ENCODE measurements at regions not wholly inside any gene's neighbourhood (a gene's known extent, or its start where the extent isn't known, plus 50 kb on each side); places are given as distances from the start of the nearest gene placed in this dataset.
"Not testable (repeated sequence)": the region's sequence is repeated elsewhere in the genome, so short reads cannot be mapped to it uniquely, and the experiment has no call there.

GRCh38 chr17:53765609-53766008 lies 57.1 kb upstream of the KIF2B start:
- DNase-seq, result no peak

- DNase-seq, result no peak
These were observed 57.6 kb upstream of the KIF2B start for GRCh38 chr17:53765129-53765528.

- DNase-seq, result no peak
These were observed 65.2 kb upstream of the KIF2B start for GRCh38 chr17:53757559-53757958.

GRCh38 chr17:53757116-53757515 lies 65.6 kb upstream of the KIF2B start:
- not testable (repeated sequence) for DNase-seq

- peak; percentile 8 for DNase-seq
These were observed 73.5 kb upstream of the KIF2B start for GRCh38 chr17:53749178-53749577.

GRCh38 chr17:53748159-53748820 lies 74.4 kb upstream of the KIF2B start:
- DNase-seq, result not testable (repeated sequence)

- DNase-seq, result no peak
These were observed 82.4 kb upstream of the KIF2B start for GRCh38 chr17:53740312-53740711.

GRCh38 chr17:53736516-53737240 lies 86.0 kb upstream of the KIF2B start:
- DNase-seq, result peak; percentile 9

- DNase-seq, result no peak
These were observed 98.0 kb upstream of the KIF2B start for GRCh38 chr17:53724726-53725125.

GRCh38 chr17:53722407-53722806 lies 100.3 kb upstream of the KIF2B start:
- DNase-seq, result no peak

- DNase-seq, result no peak
These were observed 101.6 kb upstream of the KIF2B start for GRCh38 chr17:53721101-53721500.

GRCh38 chr17:53719229-53719628 lies 103.5 kb upstream of the KIF2B start:
- DNase-seq, result no peak

- DNase-seq, result peak; percentile 9
These were observed 115.2 kb upstream of the KIF2B start for GRCh38 chr17:53707566-53707965.

GRCh38 chr17:53696286-53696685 lies 126.4 kb upstream of the KIF2B start:
- no peak for DNase-seq

GRCh38 chr17:53687324-53687723 lies 135.4 kb upstream of the KIF2B start:
- DNase-seq, result peak; percentile 11

- no peak for DNase-seq
These were observed 142.0 kb upstream of the KIF2B start for GRCh38 chr17:53680745-53681144.

GRCh38 chr17:53668854-53669253 lies 153.9 kb upstream of the KIF2B start:
- DNase-seq, result no peak

GRCh38 chr17:53662608-53663007 lies 160.1 kb upstream of the KIF2B start:
- peak; percentile 29 for DNase-seq

- no peak for DNase-seq
These were observed 163.5 kb upstream of the KIF2B start for GRCh38 chr17:53659181-53659580.

- DNase-seq, result no peak
These were observed 167.1 kb upstream of the KIF2B start for GRCh38 chr17:53655591-53655990.

- DNase-seq, result no peak
These were observed 173.5 kb upstream of the KIF2B start for GRCh38 chr17:53649201-53649600.

GRCh38 chr17:53646835-53647234 lies 175.9 kb upstream of the KIF2B start:
- no peak for DNase-seq

GRCh38 chr17:53640808-53641207 lies 181.9 kb upstream of the KIF2B start:
- no peak for DNase-seq

- no peak for DNase-seq
These were observed 187.3 kb upstream of the KIF2B start for GRCh38 chr17:53635444-53635843.

All from tongue (tissue), 1 donor.